ENCODE measurements at regions not wholly inside any gene's neighbourhood (a gene's known extent, or its start where the extent isn't known, plus 50 kb on each side); places are given as distances from the start of the nearest gene placed in this dataset.
"Not testable (repeated sequence)": the region's sequence is repeated elsewhere in the genome, so short reads cannot be mapped to it uniquely, and the experiment has no call there.

DNA sequence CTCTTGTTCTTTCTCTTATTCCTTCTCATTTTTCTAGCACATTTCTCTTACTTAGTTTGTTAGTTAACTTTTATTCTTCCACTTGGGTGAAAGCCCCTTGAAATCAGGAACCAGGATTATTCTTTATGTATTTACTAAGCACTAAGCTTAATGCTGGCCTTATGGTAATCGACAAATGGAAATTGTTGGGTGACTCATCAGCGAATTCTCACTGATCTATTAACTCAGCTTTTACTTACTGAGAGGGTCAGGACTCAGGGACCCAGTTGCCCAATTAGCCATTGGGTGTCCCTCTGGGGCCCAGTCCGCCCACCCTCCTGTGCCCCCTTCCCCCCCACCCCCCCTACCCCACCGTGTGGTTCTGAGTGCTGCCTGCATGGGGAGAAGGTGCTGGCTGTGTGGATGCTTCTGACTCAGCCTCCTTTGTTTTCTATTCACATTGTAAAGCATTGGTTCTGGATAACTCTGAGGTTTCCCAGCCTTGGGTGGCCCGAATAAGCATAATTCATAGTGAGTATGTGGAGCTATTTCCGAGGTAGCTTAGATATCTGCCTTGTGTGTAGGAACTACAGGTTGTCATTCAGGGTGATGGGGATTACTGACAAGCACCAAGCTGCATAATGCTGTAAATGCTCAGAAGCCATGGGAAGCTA is 240.9 kb downstream of the FGF9 start:
- DNase-seq (ENCODE audit: low read depth, low spot score), result no peak

DNA sequence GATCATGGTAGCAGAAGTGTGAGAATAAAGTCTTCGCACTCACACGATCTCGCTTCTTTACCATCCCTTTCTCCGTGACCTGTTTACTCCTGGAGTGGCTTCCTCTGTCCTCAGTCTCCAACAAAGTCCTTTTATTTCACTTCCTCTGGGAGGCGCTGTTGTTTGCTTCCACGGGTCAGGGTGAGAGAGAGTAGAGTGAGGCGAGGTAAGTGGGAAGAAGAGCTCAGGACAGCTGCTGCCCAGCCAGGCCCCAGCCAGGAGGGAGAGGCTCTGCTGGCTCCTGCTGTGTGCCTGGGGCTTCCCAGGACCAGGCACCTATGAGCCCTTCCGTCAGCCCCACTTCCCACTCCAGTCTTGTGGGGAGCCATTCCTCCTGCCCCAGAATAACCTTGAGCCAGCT is 242.1 kb downstream of the FGF9 start:
- no peak for DNase-seq (ENCODE audit: low read depth, low spot score)

DNA sequence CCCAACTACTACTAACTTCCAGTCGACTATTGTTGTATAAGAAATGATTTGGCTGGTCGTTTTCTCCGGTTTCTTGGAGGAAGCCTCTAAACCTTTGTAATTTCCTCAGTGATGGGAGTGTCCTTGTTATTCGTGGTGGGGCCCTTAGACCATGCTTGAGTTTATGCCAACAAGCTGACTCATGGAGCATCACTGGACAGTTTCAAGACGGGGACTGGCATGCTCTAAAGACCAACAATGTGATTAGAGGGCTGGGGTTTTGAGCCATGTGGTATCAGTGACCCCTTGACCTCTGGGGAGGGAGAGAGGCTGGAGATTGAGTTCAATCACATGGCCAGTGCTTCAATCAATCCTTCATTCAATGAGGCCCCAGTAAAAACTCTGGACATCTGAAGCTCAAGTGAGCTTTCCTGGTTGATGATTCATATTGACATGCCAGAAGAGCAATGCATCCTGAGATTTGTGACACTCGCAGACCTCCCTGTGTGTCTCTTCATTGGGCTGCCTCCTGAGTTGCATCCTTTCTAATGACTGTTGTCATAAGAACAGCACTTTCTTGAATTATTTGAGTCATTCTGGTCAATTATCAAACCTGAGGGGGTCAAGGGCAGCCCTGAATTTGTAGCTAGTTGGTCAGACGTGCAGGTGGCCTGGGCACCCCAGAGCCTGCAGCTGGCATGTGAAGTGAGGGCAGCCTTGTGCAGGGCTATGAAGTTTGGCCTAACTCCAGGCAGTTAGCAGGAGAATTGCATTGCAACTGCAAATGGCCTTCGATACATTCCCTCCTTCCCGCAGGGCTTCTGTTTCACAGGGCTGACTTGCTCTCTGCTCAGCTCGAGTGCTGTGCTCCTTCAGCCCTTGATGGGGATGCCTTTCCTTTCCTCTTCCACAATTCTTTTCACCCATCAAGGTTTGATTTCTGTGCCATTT is 246.5 kb downstream of the FGF9 start:
- DNase-seq (ENCODE audit: low read depth, low spot score), result no peak

DNA sequence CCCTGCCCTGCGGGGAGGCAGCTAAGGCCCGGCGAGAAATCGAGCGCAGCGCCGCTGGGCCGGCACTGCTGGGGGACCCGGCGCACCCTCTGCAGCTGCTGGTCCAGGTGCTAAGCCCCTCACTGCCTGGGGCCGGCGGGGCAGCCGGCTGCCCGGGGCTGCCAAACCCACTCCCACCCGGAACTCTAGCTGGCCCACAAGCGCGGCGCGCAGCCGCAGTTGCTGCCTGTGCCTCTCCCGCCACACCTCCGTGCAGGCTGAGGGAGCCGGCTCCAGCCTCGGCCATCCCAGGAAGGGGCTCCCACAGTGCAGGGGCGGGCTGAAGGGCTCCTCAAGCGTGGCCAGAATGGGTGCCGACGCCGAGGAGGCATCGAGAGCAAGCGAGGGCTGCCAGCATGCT is 249.9 kb downstream of the FGF9 start:
- not testable (repeated sequence) for DNase-seq (ENCODE audit: low read depth, low spot score)

DNA sequence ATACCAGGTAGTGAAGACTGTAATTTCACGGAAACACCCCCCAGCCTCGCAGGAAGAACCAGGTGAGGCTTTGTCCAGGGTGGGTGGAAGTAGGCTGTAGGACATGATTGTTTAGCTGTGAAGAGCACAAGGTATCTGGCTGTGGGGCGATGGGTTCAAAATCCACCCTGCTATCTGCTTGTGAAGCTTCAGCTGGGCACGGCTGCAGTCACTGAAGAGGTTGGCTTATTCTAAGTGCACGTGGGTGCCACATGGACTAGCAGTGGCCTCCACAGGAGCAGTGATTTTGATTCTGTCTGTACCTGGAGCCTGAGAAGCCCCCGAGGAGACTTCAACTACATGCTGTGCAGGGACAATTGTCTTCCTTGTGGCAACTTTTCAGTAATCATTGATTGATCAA is 254.1 kb downstream of the FGF9 start:
- DNase-seq (ENCODE audit: low read depth, low spot score), result no peak

DNA sequence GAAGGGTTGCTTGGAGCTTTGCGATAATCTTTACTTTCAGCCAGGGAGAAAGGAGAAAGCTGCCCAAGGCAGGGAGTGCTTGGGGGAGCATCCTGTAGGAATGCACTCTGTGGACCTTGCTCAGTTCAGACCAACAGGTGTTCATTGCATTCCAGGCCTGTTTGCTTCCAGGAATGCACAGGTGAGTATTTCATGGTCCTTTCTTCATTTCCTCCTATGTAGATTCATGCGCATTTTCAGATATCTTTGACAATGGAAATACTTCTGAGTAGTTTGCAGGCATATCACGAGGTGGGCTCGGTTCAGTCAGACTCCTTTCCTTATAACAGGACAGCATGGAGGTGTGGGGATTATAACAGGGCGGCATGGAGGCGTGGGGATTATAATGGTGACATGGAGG is 254.8 kb downstream of the FGF9 start:
- no peak for DNase-seq (ENCODE audit: low read depth, low spot score)

DNA sequence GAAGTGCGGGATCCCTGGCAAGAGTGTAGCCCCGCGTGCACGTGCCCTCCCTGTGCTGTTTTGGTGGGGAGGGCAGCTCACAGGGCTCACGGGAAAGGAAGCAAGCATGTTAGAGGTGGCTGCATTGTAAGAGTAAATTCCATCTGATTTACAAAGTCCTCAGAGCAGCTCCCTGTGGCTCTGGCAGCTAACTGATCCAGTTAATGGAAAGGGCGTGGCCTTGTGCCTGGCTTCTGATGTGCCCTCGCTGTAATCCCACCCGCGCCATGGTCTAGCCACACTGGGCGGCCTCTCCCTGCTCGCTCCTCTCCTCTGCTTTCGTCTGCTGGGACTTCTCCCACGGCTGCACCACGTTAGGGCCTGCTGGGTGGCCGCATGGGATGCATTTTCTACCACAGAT is 258.5 kb downstream of the FGF9 start:
- no peak for DNase-seq (ENCODE audit: low read depth, low spot score)

DNA sequence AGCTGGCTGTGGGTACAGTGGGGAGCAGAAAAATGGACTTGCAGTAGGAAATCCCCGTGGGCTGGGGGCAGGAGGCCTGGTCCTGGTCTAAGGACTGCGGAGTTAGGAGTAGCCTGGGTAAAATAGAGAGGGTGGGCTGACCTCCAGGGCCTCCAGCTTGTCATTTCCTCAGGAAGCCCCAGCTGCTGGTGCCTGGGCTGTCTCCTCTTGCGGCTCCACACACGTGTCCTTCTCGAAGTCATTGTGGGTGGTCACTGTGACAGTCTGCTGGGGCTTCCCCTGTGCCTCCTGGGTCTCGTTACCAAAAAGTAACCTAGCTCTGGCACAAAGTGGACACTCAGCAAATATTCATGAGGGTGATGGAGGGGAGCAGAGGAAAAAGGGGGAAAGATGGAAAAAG is 259.7 kb downstream of the FGF9 start:
- DNase-seq (ENCODE audit: low read depth, low spot score), result no peak

DNA sequence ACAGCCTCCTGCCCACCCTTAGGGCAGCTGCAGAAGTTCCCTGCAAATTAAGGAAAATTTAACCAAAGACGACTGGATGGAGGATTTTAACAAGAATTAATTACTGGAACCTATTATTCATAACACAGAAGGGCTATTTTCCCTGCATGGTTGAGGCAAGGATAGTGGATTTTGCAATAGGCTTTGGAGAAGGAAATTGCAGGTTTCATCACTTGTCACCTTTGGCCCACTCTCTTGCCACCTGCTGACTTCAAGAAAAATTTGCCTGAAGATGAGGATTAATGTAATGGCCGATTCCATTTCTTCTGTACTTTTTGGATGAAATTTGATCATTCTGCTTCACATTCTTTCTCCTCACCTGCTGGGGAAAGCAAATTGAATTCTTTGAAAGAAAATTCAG is 261.7 kb downstream of the FGF9 start:
- no peak for DNase-seq (ENCODE audit: low read depth, low spot score)

DNA sequence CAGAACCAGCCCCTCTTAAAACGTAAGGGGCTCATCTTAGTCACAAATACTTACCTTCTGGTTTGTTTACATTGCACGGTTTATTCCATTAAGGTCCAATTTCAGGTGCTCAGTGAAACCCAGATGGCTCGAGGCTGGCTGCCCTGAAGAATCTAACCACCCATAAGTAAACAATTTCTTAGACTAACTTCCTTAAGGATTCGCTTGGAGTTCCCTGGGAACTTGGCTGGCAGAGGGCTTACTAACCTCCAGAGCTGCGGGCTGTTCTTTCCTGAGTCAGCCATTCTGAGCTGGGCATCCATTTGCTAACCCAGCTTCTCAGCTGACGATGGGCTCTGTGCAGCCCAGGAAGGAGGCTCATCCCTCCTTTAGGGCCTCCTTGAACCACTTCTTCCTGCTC is 262.1 kb downstream of the FGF9 start:
- no peak for DNase-seq (ENCODE audit: low read depth, low spot score)

DNA sequence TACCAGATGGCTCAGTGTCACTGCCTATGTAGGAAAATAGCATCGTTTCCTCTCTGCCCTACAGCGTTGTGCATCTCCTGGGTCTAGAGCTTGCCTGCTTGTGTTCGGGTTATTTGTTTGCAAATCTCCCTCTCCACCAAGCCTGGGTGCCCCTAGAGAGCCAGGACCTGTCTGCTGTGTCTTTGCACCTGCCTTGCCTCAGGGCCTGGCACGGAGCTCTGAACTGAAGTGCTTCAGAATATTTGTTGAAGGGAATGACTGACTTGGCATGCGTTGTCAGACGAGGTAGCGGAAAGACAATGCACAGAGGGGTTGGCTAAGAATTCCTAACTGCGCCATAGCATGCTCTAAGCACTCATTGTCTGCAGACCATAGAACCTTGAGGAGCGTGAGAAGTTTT is 263.4 kb downstream of the FGF9 start:
- DNase-seq (ENCODE audit: low read depth, low spot score), result no peak

DNA sequence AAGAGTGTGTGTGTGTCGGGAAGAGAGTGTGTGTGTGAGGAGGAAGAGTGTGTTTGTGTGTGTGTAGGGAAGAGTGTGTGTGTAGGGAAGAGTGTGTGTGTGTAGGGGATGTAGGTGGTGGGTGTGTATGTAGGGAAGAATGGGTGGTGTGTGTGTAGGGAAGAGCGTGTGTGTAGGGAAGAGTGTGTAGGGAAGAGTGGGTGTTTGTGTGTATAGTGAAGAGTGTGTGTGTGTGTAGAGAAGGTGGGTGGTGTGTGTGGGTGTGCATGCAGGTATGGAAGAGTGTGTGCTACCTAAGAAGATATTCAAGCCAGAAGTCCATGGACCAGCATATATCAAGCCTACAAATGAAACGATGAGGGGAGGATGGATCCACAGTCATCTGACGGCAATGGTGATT is 265.8 kb downstream of the FGF9 start:
- DNase-seq (ENCODE audit: low read depth, low spot score), result no peak

DNA sequence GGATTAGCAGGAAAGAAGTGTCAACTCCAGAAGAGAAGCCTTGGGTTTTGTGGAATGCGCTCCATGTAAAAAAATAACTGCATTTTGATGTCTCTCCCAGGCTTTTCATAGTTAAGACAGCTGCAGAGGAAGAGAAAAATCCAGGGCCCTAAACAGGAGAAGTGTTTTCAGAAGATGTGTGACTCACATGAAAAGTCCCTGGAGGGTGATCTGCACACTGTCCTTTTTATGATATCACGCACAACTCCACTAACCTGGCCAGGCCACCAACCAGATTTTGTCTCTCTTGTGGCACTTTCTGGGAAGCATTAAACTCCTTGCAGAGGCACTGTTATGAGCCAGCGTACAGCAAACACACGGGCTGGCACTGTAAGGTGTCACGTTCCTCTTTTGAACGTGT is 267.3 kb downstream of the FGF9 start:
- DNase-seq (ENCODE audit: low read depth, low spot score), result no peak

DNA sequence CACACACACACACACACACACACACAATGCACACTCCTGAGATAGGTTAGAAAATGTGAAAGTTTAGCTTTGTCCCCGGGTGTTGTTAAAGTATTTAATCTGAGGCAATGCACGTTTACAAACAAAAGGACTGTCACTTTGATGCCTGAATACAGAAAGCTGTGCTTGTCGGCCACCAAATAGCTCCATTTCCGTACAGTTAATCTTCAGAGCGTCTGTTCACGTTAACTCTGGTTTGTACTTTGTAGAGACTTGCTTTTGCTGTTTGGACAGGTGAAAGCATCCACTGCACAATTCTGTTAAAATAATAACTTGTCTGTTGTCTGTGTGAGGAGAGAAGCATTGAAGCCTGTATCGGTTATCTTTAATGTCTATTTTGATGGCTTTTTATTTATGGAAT is 267.8 kb downstream of the FGF9 start:
- DNase-seq (ENCODE audit: low read depth, low spot score), result no peak

DNA sequence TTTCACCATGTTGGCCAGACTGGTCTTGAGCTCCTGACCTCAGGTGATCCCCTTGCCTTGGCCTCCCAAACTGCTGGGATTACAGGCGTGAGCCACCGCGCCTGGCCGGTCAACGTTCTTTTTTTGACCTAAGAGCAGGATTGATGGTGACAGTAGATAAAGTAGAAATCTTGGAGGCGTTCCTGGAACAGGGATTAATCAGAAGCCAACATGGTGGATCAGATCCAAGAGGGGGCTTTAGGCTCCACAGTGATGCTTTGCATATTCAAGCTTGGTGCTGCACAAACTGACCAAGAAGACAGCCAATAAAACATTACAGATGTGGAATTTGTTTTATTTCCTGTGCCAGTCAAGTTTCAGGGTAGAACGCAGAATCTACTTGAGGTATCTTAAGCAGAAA is 271.2 kb downstream of the FGF9 start:
- DNase-seq (ENCODE audit: low read depth, low spot score), result no peak

DNA sequence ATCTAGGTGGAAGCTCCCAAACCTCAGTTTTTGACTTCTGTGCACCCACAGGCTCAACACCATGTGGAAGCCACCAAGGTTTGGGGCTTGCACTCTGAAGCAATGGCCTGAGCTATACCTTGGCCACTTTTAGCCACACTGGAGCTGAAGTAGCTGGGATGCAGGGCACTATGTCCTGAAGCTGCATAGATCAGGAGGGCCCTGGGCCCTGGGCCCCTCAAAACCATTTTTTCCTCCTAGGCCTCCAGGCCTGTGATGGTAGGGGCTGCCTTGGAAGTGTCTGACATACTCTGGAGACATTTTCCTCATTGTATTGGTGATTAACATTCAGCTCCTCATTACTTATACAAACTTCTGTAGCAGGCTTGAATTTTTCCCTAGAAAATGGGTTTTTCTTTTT is 273.7 kb downstream of the FGF9 start:
- DNase-seq (ENCODE audit: low read depth, low spot score), result no peak

DNA sequence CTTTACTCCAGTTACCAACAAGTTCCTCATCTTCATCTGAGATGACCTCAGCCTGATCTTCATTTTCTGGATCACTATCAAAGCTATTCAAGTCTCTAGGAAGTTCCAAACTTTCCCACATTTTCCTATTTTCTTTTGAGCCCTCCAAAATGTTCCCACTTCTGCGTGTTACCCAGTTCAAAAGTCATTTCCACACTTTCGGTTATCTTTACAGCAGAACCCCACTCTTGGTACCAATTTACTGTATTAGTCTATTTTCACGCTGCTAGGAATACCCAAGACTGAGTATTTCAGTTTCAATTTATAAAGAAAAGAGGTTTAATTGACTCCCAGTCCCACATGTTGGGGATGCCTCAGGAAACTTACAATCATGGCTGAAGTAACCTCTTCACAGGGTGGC is 274.3 kb downstream of the FGF9 start:
- no peak for DNase-seq (ENCODE audit: low read depth, low spot score)

DNA sequence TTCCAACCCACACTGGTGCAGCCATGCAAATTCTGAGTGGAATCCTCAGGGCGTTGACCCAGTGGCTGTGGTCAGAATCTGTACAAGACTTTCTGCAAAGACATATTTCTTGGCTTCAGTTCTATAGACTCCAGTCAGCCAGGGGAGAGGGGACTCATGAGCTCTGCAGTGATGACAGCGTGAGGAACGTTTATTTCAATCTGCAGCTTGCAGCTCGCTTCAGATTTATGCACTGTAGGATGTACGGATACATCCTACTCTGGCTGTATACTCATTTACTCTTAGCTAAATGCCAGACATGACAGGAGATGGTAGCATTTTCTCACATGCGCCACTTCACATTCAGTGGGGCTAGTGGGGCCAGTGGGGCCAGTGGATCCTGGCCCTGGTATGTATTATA is 276.1 kb downstream of the FGF9 start:
- DNase-seq (ENCODE audit: low read depth, low spot score), result no peak

DNA sequence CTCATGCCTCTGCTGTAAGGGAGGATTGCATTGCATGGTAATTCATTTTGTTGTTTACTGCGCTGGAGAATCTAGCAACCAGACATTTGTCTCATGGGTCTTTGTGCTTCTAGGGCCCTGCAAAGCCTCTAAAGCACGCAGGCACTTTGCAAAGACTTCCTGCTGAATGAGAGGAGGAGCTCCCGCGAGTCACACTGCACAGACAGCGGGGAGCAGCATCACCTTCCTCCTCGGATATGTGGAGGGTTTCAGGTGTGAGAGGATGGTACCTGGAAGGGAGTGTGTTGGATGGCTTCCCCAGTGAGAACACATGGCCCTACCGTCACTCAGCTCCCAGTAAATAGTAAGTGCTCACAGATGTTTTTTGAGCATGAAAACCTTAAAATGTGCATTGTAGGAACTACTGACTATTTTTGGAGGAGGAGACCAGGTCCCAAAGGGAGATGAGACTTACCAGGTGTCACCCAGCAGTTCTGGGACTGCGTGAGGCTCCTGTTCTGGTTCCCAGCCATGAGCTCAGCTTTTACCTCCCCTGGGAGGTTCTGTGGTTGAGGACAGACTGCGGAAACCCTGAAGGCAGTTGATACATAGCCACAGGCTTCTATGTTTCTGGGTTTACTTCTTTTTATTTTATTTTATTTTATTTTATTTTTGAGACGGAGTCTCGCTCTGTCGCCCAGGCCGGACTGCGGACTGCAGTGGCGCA is 278.0 kb downstream of the FGF9 start:
- no peak for DNase-seq (ENCODE audit: low read depth, low spot score)

DNA sequence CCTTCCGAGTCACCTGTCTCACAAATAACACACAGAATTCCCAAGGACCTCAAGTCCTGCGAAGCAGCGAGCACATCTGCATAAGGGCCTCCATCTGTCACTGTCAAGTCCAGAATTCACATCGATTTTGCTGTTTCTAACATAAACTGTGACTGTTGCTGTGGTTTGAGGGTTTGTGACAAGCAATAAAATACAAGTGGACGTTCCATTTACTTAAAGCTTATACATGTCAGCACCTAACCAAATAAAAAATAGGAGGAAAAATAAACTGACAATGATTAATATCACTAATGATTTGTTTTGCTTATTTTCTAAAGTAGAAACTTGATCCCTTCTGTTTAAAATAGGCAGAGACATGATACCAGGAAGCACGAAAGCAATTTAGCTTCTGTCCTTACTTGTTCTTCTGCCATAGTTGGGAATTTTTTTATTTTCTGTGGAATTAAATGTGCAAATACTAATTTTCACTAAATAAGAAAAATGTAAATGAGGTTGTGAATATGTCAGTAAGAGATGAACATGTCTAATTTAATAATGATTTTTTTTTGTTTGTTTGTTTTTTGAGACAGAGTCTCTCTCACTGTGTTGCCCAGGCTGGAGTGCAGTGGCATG is 279.1 kb downstream of the FGF9 start:
- DNase-seq (ENCODE audit: low read depth, low spot score), result no peak

DNA sequence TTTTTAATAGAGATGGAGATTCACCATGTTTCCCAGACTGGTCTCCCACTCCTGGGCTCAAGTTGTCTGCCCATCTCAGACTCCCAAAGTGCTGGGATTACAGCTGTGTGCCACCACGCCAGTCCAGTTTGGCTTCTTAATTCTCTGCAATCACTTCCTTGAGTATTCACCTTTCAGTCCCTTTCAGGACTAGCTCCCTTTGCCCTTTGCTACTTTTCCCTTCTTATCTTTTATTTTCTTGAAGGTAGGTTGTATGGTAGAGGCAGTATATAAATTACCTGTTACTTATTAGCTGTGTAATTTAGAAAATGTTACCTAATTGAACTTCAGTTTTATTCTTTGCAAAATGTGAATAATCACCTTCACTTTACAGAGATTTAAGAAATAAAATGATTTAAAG is 285.8 kb downstream of the FGF9 start:
- no peak for DNase-seq (ENCODE audit: low read depth, low spot score)

DNA sequence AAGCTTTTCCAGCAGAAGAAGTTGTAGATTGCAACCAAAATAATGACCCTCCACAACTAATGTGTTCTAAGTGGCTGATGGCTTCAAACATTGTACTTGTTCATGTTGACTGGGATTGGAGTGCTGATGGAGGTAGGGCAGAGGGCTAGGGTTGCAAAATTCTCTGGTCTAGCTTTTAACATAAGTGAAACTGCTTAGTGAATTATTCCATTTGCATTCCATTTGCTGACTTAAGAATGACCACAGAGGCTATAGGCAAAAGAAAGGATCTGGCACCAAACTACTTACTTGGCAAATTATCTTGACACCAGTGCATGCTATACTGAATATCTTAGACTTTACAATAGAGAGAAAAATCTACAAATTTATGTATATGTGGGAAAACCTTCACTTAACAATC is 287.0 kb downstream of the FGF9 start:
- no peak for DNase-seq (ENCODE audit: low read depth, low spot score)
